ENCODE measurements at regions not wholly inside any gene's neighbourhood (a gene's known extent, or its start where the extent isn't known, plus 50 kb on each side); places are given as distances from the start of the nearest gene placed in this dataset.

GRCh38 chr2:7665880-7666279 lies 748.7 kb downstream of the RNF144A start:
- peaks cover 2% of the 10 kb centered on the region for H3K36me3 Mint-ChIP-seq
- no peaks in the 10 kb centered on the region for H3K27me3 Mint-ChIP-seq
- no peak overlapping the region for H3K4me3 Mint-ChIP-seq
- H3K4me1 Mint-ChIP-seq (ENCODE audit: low read depth): peaks cover 11% of the 10 kb centered on the region
- H3K27ac Mint-ChIP-seq: no peak overlapping the region
- H3K9me3 Mint-ChIP-seq (ENCODE audit: low read depth): no peaks in the 10 kb centered on the region

- H3K4me3 Mint-ChIP-seq: no peak overlapping the region
- no peaks in the 10 kb centered on the region for H3K9me3 Mint-ChIP-seq (ENCODE audit: low read depth)
- no peaks in the 10 kb centered on the region for H3K27me3 Mint-ChIP-seq
- H3K36me3 Mint-ChIP-seq: peaks cover 2% of the 10 kb centered on the region
- H3K27ac Mint-ChIP-seq: no peak overlapping the region
- peaks cover 19% of the 10 kb centered on the region for H3K4me1 Mint-ChIP-seq (ENCODE audit: low read depth)
Observed at GRCh38 chr2:7666596-7667259, 749.5 kb downstream of the RNF144A start.

- Mint-ChIP-seq H3K4me1 (ENCODE audit: low read depth) (peaks cover 24% of the 10 kb centered on the region), H3K27me3 (no peaks in the 10 kb centered on the region), H3K4me3 (no peak overlapping the region), H3K27ac (no peak overlapping the region), H3K9me3 (ENCODE audit: low read depth) (no peaks in the 10 kb centered on the region), H3K36me3 (peaks cover 2% of the 10 kb centered on the region)
Observed at GRCh38 chr2:7667260-7667757, 750.1 kb downstream of the RNF144A start.

GRCh38 chr2:7670905-7671641 lies 753.9 kb downstream of the RNF144A start:
- peak overlapping the region; percentile 8 for H3K4me3 Mint-ChIP-seq
- no peaks in the 10 kb centered on the region for H3K27me3 Mint-ChIP-seq
- H3K4me1 Mint-ChIP-seq (ENCODE audit: low read depth): peaks cover 48% of the 10 kb centered on the region
- H3K27ac Mint-ChIP-seq: no peak overlapping the region
- H3K36me3 Mint-ChIP-seq: no peaks in the 10 kb centered on the region
- H3K9me3 Mint-ChIP-seq (ENCODE audit: low read depth): no peaks in the 10 kb centered on the region

- no peaks in the 10 kb centered on the region for H3K9me3 Mint-ChIP-seq (ENCODE audit: low read depth)
- peaks cover 2% of the 10 kb centered on the region for H3K36me3 Mint-ChIP-seq
- H3K4me1 Mint-ChIP-seq (ENCODE audit: low read depth): peaks cover 52% of the 10 kb centered on the region
- peak overlapping the region; percentile 92 for H3K27ac Mint-ChIP-seq
- peak overlapping the region; percentile 67 for H3K4me3 Mint-ChIP-seq
- H3K27me3 Mint-ChIP-seq: no peaks in the 10 kb centered on the region
Observed at GRCh38 chr2:7672027-7672684, 754.9 kb downstream of the RNF144A start.

GRCh38 chr2:7672685-7673071 lies 755.5 kb downstream of the RNF144A start:
- H3K27me3 Mint-ChIP-seq: no peaks in the 10 kb centered on the region
- no peaks in the 10 kb centered on the region for H3K9me3 Mint-ChIP-seq (ENCODE audit: low read depth)
- H3K4me3 Mint-ChIP-seq: peak overlapping the region; percentile 67
- H3K27ac Mint-ChIP-seq: peak overlapping the region; percentile 92
- peaks cover 50% of the 10 kb centered on the region for H3K4me1 Mint-ChIP-seq (ENCODE audit: low read depth)
- H3K36me3 Mint-ChIP-seq: peaks cover 2% of the 10 kb centered on the region

GRCh38 chr2:7673101-7673500 lies 755.9 kb downstream of the RNF144A start:
- H3K4me1 Mint-ChIP-seq (ENCODE audit: low read depth): peaks cover 50% of the 10 kb centered on the region
- H3K27me3 Mint-ChIP-seq: no peaks in the 10 kb centered on the region
- H3K4me3 Mint-ChIP-seq: no peak overlapping the region
- H3K27ac Mint-ChIP-seq: peak overlapping the region; percentile 92
- H3K9me3 Mint-ChIP-seq (ENCODE audit: low read depth): no peaks in the 10 kb centered on the region
- peaks cover 2% of the 10 kb centered on the region for H3K36me3 Mint-ChIP-seq

GRCh38 chr2:7673853-7674252 lies 756.6 kb downstream of the RNF144A start:
- no peak overlapping the region for H3K4me3 Mint-ChIP-seq
- peaks cover 50% of the 10 kb centered on the region for H3K4me1 Mint-ChIP-seq (ENCODE audit: low read depth)
- peaks cover 2% of the 10 kb centered on the region for H3K36me3 Mint-ChIP-seq
- no peaks in the 10 kb centered on the region for H3K9me3 Mint-ChIP-seq (ENCODE audit: low read depth)
- H3K27ac Mint-ChIP-seq: no peak overlapping the region
- no peaks in the 10 kb centered on the region for H3K27me3 Mint-ChIP-seq

- Mint-ChIP-seq H3K36me3 (peaks cover 2% of the 10 kb centered on the region), H3K27ac (peak overlapping the region; percentile 10)
Observed at GRCh38 chr2:7674606-7675005, 757.4 kb downstream of the RNF144A start.

GRCh38 chr2:7676714-7677113 lies 759.5 kb downstream of the RNF144A start:
- Mint-ChIP-seq H3K4me3 (no peak overlapping the region), H3K36me3 (peaks cover 2% of the 10 kb centered on the region), H3K27me3 (no peaks in the 10 kb centered on the region), H3K27ac (peak overlapping the region; percentile 22), H3K9me3 (ENCODE audit: low read depth) (no peaks in the 10 kb centered on the region), H3K4me1 (ENCODE audit: low read depth) (peaks cover 40% of the 10 kb centered on the region)

More at GRCh38 chr2:7674606-7675005, 757.4 kb downstream of the RNF144A start:
- H3K4me3 Mint-ChIP-seq: no peak overlapping the region
- peaks cover 53% of the 10 kb centered on the region for H3K4me1 Mint-ChIP-seq (ENCODE audit: low read depth)
- H3K27me3 Mint-ChIP-seq: no peaks in the 10 kb centered on the region
- H3K9me3 Mint-ChIP-seq (ENCODE audit: low read depth): no peaks in the 10 kb centered on the region

- no peak overlapping the region for H3K4me3 Mint-ChIP-seq
- H3K4me1 Mint-ChIP-seq (ENCODE audit: low read depth): peaks cover 7% of the 10 kb centered on the region
- H3K27me3 Mint-ChIP-seq: no peaks in the 10 kb centered on the region
- no peaks in the 10 kb centered on the region for H3K9me3 Mint-ChIP-seq (ENCODE audit: low read depth)
- no peaks in the 10 kb centered on the region for H3K36me3 Mint-ChIP-seq
- H3K27ac Mint-ChIP-seq: no peak overlapping the region
Observed at GRCh38 chr2:7681881-7682461, 764.8 kb downstream of the RNF144A start.

GRCh38 chr2:7683196-7683595 lies 766.0 kb downstream of the RNF144A start:
- Mint-ChIP-seq H3K9me3 (ENCODE audit: low read depth) (no peaks in the 10 kb centered on the region), H3K36me3 (no peaks in the 10 kb centered on the region), H3K4me3 (no peak overlapping the region), H3K27me3 (no peaks in the 10 kb centered on the region), H3K4me1 (ENCODE audit: low read depth) (peaks cover 8% of the 10 kb centered on the region), H3K27ac (no peak overlapping the region)

- H3K4me3 Mint-ChIP-seq: no peak overlapping the region
- no peaks in the 10 kb centered on the region for H3K36me3 Mint-ChIP-seq
- no peaks in the 10 kb centered on the region for H3K27me3 Mint-ChIP-seq
- H3K9me3 Mint-ChIP-seq (ENCODE audit: low read depth): no peaks in the 10 kb centered on the region
- peaks cover 10% of the 10 kb centered on the region for H3K4me1 Mint-ChIP-seq (ENCODE audit: low read depth)
- no peak overlapping the region for H3K27ac Mint-ChIP-seq
Observed at GRCh38 chr2:7683708-7684107, 766.5 kb downstream of the RNF144A start.

GRCh38 chr2:7685342-7686015 lies 768.3 kb downstream of the RNF144A start:
- no peaks in the 10 kb centered on the region for H3K9me3 Mint-ChIP-seq (ENCODE audit: low read depth)
- peaks cover 3% of the 10 kb centered on the region for H3K4me1 Mint-ChIP-seq (ENCODE audit: low read depth)
- H3K4me3 Mint-ChIP-seq: no peak overlapping the region
- no peaks in the 10 kb centered on the region for H3K36me3 Mint-ChIP-seq
- H3K27ac Mint-ChIP-seq: no peak overlapping the region
- no peaks in the 10 kb centered on the region for H3K27me3 Mint-ChIP-seq
